Fibroblast of lung (primary cell): ENCODE measurements at regions not wholly inside any gene's neighbourhood (a gene's known extent, or its start where the extent isn't known, plus 50 kb on each side); places are given as distances from the start of the nearest gene placed in this dataset.

Experiments
- CTCF ChIP-seq, 2 donors: IDR thresholded peaks in 1 of 2; conservative IDR thresholded peaks in 1 of 2; 1 replicate in 1 of 2; 2 replicates in 1 of 2; pipeline ENCODE4 v1.5.1; 2011 to 2012; ENCODE audit warnings: low read length in 2 of 2, control low read depth in 1 of 2, inconsistent platforms in 1 of 2, low read depth in 1 of 2, mild to moderate bottlenecking in 1 of 2
- EZH2 ChIP-seq: IDR thresholded peaks from 2 replicates; pipeline ENCODE4 v1.5.1; 2012; ENCODE audit warnings: low read length, control low read depth, mild to moderate bottlenecking; ENCODE audit errors: missing control alignments

- TF ChIP-seq CTCF (conservative IDR thresholded peaks at IDR 0.05 in 1 of 2, IDR thresholded peaks at IDR 0.05 in 1 of 2; ENCODE audit: low read depth in 1 of 2, low read length in 2 of 2) (no peak), EZH2 (no peak)
These were observed 484.7 kb upstream of the CNTN5 start for GRCh38 chr11:98536023-98536422.
